IPS-20b (cell line): ENCODE measurements at regions not wholly inside any gene's neighbourhood (a gene's known extent, or its start where the extent isn't known, plus 50 kb on each side); places are given as distances from the start of the nearest gene placed in this dataset.

ENCODE experiments used
- H3K27ac ChIP-seq: one replicate; pipeline ENCODE4 v1.5.1; 2013; ENCODE audit warnings: low read length
- H3K27me3 ChIP-seq: 2 replicates; pipeline ENCODE4 v1.6.1; 2013; ENCODE audit warnings: mild to moderate bottlenecking, low read length, inconsistent platforms; ENCODE audit not compliant: insufficient read depth
- H3K36me3 ChIP-seq: 2 replicates; pipeline ENCODE4 v1.6.1; 2013; ENCODE audit warnings: low read depth, mild to moderate bottlenecking, inconsistent platforms, low read length, moderate library complexity; ENCODE audit not compliant: insufficient read depth
- H3K4me1 ChIP-seq: 2 replicates; pipeline ENCODE4 v1.6.1; 2013; ENCODE audit warnings: mild to moderate bottlenecking, control low read depth, inconsistent platforms, low read length, moderate library complexity; ENCODE audit not compliant: insufficient read depth
- H3K4me3 ChIP-seq: 2 replicates; pipeline ENCODE4 v1.5.1; 2013; ENCODE audit warnings: mild to moderate bottlenecking, low read length, inconsistent platforms
- H3K9ac ChIP-seq: 2 replicates; pipeline ENCODE4 v1.6.1; 2013; ENCODE audit warnings: low read depth, mild to moderate bottlenecking, inconsistent platforms, low read length, moderate library complexity
- H3K9me3 ChIP-seq: 2 replicates; pipeline ENCODE4 v1.6.1; 2013; ENCODE audit warnings: mild to moderate bottlenecking, low read depth, low read length, inconsistent platforms; ENCODE audit not compliant: insufficient read depth

DNA sequence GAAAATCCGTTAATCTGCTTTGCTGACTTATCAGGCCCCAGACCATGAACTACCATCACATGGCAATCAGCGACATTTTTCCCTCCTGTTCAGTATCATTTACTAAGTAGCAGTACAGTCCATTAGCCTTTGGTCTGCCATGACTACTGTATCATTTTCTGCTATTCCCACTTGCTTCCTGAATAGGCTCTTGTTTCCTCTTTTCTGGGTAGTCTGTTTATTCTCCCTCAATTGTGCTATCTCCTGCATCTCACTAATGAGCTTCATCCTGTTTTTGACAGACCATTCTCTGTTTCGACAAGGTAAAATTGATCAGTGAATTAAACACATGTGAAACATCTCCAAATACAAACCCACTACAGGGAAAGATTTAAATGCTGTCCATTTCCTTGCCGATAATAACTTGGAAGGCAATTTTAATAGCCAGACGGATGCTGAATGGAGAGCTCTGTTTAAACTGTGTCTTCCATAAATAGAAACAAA is 263.5 kb upstream of the ANKRD55 start:
- Histone ChIP-seq H3K9me3 (no peaks in the 10 kb centered on the region), H3K4me1 (peaks cover 6% of the 10 kb centered on the region; the same call in 1 of the 2 replicates), H3K4me3 (no peak overlapping the region), H3K9ac (no peak overlapping the region), H3K27ac (no peak overlapping the region), H3K36me3 (no peaks in the 10 kb centered on the region), H3K27me3 (no peaks in the 10 kb centered on the region)

DNA sequence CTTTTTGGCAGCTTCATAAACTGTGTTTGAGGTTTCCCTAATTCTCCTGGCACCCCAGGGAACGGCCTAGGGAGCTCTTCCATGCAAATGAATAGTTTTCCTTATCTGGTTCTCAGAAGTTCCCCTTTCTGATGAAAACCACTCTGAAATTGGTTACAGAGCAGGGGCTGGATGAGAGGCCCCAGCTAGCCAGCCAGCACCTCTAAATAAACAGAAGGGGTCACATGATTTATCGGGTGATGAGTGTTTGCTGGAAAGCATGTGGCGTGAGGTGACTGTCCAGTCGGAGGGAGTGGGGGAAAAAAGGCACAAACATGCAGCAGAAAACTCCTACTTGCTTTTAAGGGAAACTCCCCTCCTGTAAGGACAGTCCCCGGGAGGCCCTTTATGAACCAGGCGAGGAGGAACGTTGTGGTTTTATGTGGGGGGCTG is 261.2 kb upstream of the ANKRD55 start:
- no peaks in the 10 kb centered on the region for H3K27me3 ChIP-seq
- no peak overlapping the region for H3K27ac ChIP-seq
- no peak overlapping the region for H3K4me3 ChIP-seq
- no peaks in the 10 kb centered on the region for H3K36me3 ChIP-seq
- H3K4me1 ChIP-seq, result peaks cover 6% of the 10 kb centered on the region; the same call in 1 of the 2 replicates
- H3K9me3 ChIP-seq, result no peaks in the 10 kb centered on the region
- no peak overlapping the region for H3K9ac ChIP-seq

DNA sequence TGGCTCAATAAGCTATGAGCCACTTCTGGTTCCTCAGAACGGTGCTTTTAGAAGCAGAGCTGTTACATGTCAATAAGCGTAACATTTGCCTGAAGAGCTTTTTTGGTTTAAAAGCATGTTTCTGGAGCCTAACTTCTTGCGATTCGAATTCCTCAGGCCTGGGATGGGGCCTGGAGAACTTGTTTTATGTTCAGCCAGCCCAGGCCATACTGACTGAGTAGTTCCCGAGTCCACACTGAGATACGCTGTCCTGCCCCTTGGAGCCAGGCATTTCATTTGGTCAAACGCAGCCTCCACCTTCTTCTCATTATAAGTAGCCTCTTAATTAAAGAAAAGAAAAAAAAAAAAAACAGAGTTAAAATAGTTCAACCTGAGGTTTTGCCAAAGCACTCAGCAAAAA is 260.6 kb upstream of the ANKRD55 start:
- Histone ChIP-seq H3K9ac (no peak overlapping the region), H3K27ac (no peak overlapping the region), H3K4me3 (no peak overlapping the region)

DNA sequence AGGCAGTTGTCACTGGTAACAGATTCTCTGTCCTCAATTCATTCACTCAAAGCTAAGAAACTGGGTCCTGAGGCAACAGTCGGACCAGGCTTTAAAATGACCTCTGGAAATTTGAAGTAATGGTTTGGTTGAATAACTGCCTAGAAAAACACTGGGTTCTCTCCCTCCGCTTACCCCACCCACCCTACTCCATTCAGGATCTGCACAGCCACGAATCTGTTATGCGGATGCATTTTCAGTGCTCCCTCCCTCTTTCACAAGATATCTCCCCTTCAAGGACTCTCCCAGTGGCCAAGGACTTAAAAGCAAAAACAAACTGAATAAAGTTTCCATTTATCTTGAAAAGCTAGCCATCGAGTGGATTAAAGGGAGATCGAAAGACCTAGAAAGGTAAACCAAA is 260.2 kb upstream of the ANKRD55 start:
- Histone ChIP-seq H3K4me1 (peaks cover 6% of the 10 kb centered on the region; the same call in 1 of the 2 replicates), H3K9ac (no peak overlapping the region), H3K36me3 (no peaks in the 10 kb centered on the region), H3K9me3 (no peaks in the 10 kb centered on the region), H3K27me3 (no peaks in the 10 kb centered on the region), H3K4me3 (no peak overlapping the region), H3K27ac (no peak overlapping the region)

More for the DNA sequence above, 260.6 kb upstream of the ANKRD55 start:
- Histone ChIP-seq H3K4me1 (peaks cover 6% of the 10 kb centered on the region; the same call in 1 of the 2 replicates), H3K27me3 (no peaks in the 10 kb centered on the region), H3K9me3 (no peaks in the 10 kb centered on the region), H3K36me3 (no peaks in the 10 kb centered on the region)

DNA sequence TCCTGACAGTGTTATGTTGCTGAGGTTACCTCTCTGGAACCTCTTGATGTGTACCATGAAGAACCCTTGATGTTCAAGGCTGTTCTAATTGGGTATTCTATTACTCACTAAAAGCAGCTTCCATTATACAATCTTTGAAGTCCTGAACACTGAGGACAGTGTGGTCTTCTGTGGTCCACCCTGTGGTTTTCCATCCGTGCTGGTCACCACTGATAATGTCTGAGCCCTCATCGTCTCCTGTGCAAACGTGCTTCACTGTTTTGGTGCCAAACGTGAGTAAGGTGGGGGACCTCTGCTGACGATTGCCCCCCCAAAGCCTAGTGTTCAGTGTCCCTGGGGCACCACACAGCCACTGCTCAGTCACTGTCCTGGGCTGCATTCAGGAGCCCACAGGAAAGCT is 259.7 kb upstream of the ANKRD55 start:
- Histone ChIP-seq H3K27ac (no peak overlapping the region), H3K4me1 (peaks cover 6% of the 10 kb centered on the region; the same call in 1 of the 2 replicates)

DNA sequence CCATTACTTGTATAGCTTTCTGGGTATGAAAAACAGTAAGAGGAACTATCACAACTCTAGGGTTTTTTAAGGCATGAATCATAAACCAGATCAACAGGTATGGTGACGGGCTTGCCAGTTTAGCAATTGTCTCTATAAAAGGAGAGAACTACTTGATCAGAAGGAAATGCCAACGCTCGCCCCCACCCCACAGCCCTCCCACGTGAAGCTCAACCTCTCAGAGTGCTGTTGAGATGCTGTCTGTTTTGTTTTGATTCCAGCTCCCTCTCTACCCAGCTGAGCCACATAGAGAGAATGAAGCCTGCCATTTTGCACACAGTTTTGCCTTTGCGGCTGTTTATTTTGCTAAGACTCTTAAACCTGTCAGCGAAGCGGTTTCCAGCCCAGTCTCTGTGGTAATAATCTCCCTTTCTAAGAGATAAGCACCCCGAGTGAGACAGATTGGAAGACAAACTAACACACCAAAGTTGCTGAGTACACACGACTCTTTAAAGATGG is 257.9 kb upstream of the ANKRD55 start:
- Histone ChIP-seq H3K9ac (no peak overlapping the region), H3K4me1 (peaks cover 6% of the 10 kb centered on the region; the same call in 1 of the 2 replicates), H3K9me3 (no peaks in the 10 kb centered on the region), H3K27me3 (no peaks in the 10 kb centered on the region), H3K36me3 (no peaks in the 10 kb centered on the region), H3K4me3 (no peak overlapping the region), H3K27ac (no peak overlapping the region)

More for the DNA sequence above, 259.7 kb upstream of the ANKRD55 start:
- H3K9ac ChIP-seq, result no peak overlapping the region
- no peaks in the 10 kb centered on the region for H3K27me3 ChIP-seq
- no peak overlapping the region for H3K4me3 ChIP-seq
- no peaks in the 10 kb centered on the region for H3K36me3 ChIP-seq
- no peaks in the 10 kb centered on the region for H3K9me3 ChIP-seq

DNA sequence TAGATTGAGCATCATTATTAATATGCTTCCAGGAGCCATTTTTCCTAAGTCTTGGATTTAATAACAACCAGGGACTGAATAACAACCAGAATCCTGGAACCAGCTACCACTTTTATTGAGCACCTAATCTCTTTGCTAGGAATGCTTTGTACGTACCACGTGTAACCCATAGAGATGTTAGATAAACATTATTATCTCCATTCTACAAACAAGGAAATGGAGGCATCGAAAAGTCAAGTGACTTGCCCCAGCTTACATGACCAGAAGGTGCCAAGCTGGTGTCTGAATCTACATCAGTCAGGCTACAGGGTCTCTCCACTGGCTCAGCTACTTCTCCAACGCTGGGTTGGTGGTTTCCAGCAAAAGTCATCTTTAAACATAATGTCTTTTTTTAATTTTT is 256.1 kb upstream of the ANKRD55 start:
- Histone ChIP-seq H3K9me3 (no peaks in the 10 kb centered on the region), H3K4me3 (no peak overlapping the region), H3K27ac (no peak overlapping the region), H3K36me3 (no peaks in the 10 kb centered on the region), H3K9ac (no peak overlapping the region), H3K27me3 (no peaks in the 10 kb centered on the region), H3K4me1 (peaks cover 1% of the 10 kb centered on the region; the same call in 1 of the 2 replicates)

DNA sequence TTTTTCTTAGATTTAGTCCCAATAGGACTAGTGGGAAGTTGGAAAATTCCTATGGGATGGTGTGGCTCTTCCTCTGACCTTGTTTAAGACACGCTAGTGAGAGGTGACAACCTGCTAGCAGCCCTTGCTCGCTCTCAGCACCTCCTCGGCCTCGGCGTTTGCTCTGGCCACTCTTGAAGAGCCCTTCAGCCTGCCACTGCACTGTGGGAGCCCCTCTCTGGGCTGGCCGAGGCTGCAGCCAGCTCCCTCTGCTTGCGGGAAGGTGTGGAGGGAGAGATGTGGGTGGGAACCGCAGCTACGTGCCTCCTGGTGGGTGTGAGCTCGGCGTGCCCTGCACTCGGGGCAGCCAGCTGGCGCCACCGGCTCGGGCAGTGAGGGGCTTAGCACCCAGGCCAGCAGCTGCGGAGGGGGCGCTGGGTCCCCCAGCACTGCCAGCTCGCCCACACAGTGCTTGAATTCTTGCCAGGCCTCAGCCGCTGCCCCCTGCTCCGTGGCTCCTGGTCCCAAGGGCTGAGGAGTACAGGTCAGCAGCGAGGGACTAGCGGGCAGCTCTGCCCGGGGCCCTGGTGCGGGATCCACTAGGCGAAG is 254.5 kb upstream of the ANKRD55 start:
- Histone ChIP-seq H3K4me1 (no peaks in the 10 kb centered on the region), H3K27me3 (no peaks in the 10 kb centered on the region; the same call in 1 of the 2 replicates), H3K4me3 (no peak overlapping the region), H3K27ac (no peak overlapping the region), H3K9ac (no peak overlapping the region), H3K9me3 (no peaks in the 10 kb centered on the region), H3K36me3 (no peaks in the 10 kb centered on the region)

DNA sequence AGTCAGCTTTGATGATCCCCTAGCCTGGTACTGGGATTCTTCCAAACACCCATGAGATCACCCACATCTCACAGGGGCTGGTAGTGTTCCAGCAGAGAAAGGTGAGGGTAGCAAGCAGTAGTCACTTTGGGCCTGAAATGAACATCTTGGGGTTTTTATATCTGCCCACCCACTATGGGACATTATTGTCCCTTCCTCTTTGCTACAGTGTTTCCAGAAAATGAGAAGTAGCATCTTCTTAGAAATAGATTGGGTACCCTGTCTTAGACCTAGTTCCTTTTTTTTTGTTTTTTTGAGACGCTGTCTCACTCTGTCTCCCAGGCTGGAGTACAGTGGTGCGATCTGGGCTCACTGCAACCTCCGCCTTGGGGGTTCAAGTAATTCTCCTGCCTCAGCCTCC is 249.2 kb upstream of the ANKRD55 start:
- Histone ChIP-seq H3K4me1 (no peaks in the 10 kb centered on the region), H3K36me3 (no peaks in the 10 kb centered on the region), H3K9ac (no peak overlapping the region), H3K27ac (no peak overlapping the region), H3K9me3 (no peaks in the 10 kb centered on the region), H3K27me3 (peaks cover 40% of the 10 kb centered on the region), H3K4me3 (no peak overlapping the region)

DNA sequence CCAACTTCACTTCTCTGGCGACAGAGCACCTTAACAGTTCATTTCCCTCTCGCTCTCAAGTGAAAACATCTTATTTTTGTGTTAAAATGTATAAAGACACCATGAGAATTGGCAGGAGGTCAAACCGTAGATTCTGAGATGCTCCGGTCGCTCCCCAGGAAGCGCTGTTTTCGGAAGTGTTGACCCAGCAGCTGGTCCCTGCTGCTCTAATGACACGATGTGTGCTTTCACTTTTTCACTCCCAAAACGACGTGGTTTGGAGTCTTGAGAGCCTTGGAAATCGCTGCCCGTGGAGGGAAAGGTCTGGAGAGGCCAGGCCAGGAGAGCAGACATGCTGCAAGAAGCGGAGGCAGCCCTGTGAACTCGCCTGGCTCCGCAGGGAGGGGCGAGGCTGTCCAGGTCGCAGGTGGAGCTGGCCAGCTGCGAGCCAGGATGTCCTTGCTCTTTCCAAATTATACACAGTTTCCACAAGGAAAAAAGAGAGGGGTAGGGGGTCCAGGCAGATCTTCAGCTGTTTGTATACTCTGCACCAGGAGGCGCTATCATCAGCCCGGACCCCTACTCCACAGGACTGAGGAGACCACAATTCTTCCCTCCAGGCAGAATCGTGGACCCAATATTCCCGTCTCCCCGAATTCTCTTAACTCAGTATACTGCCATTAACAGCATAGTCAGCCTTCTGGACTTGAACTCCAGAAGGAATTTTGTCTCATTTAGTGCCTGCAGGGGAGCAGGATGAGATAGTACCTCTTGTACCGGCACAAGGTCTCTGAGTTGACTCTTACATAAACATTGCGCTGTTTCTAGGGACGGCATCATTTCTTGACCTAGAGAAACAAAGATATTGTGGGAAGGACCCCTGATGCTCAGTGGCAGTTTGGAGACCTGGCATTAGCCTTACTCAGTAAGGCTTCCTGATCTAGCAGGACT is 248.6 kb upstream of the ANKRD55 start:
- Histone ChIP-seq H3K27me3 (peaks cover 40% of the 10 kb centered on the region), H3K4me1 (no peaks in the 10 kb centered on the region), H3K9me3 (no peaks in the 10 kb centered on the region), H3K27ac (no peak overlapping the region), H3K4me3 (peak overlapping the region; percentile 80), H3K36me3 (no peaks in the 10 kb centered on the region), H3K9ac (peak overlapping the region; percentile 24; the same call in 1 of the 2 replicates)

DNA sequence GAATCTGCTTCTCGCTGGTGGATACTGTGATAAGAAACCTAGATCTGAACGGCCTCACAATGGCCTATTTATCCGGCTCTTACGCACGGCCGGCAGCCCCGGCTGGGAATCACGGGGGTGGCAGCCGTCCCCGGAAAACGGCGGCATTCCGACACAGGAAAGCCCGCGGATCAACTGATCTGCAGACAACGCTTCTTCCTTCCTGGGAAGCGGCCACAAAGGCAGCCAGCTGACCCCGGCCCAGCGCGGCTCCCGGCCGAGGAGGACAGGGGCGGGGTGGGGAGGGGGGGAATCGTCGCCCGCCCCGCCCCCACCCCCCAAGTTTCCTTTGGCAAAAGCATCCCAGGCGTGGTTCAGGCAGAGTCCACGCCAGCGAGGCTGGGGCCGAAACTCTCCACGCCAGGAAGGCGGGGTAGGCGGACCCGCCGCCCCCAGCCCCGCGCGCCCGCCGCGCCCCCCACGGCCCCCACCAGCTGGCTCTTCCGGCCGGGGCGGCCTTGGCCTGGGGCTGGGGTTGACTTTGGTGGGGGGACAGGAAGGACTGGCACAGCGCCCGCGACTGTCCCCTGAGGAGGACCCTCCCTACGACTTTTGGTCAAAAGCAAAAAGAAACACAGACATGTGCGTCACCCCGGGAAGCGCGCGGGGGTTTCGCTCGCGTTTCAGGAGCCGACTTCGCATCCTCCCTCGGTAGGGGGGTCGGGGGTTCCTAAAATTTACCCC is 247.7 kb upstream of the ANKRD55 start:
- peak overlapping the region; percentile 80 for H3K4me3 ChIP-seq
- H3K27me3 ChIP-seq, result peaks cover 40% of the 10 kb centered on the region
- H3K9me3 ChIP-seq, result no peaks in the 10 kb centered on the region
- peak overlapping the region; percentile 70; the same call in 1 of the 2 replicates for H3K9ac ChIP-seq
- no peak overlapping the region for H3K27ac ChIP-seq
- no peaks in the 10 kb centered on the region for H3K4me1 ChIP-seq
- no peaks in the 10 kb centered on the region for H3K36me3 ChIP-seq
